BE2C (cell line): ENCODE measurements at regions not wholly inside any gene's neighbourhood (a gene's known extent, or its start where the extent isn't known, plus 50 kb on each side); places are given as distances from the start of the nearest gene placed in this dataset.
A peak's percentile ranks its signal among the peaks of the same experiment; 100 is the strongest.

ENCODE experiments used
- DNase-seq: peaks from one replicate; pipeline ENCODE4 v3.0.0-alpha.2; 2020
- H3K27me3 ChIP-seq: fragments of 250-450 bp; sonication (Bioruptor Pico); 2 replicates; pipeline ENCODE4 v1.5.1; 2020; ENCODE audit warnings: mild to moderate bottlenecking
- H3K36me3 ChIP-seq: fragments of 250-450 bp; sonication (Bioruptor Pico); 2 replicates; pipeline ENCODE4 v1.5.1; 2020; ENCODE audit warnings: mild to moderate bottlenecking
- H3K4me1 ChIP-seq: fragments of 250-450 bp; sonication (Bioruptor Pico); 2 replicates; pipeline ENCODE4 v1.5.1; 2020
- H3K4me3 ChIP-seq: 2 replicates; pipeline ENCODE4 v1.5.1; 2011; ENCODE audit warnings: low read depth, low read length
- H3K9me3 ChIP-seq: fragments of 250-450 bp; sonication (Bioruptor Pico); 2 replicates; pipeline ENCODE4 v1.5.1; 2020
- TF ChIP-seq, protein P1 (sequence below): IDR thresholded peaks from 2 replicates; pipeline ENCODE4 v1.5.1; 2012; ENCODE audit warnings: mild to moderate bottlenecking, low read depth, low read length

- no peaks in the 10 kb centered on the region for H3K9me3 ChIP-seq
- H3K36me3 ChIP-seq = no peaks in the 10 kb centered on the region
- no peaks in the 10 kb centered on the region for H3K4me1 ChIP-seq
- H3K4me3 ChIP-seq = no peak overlapping the region
- H3K27me3 ChIP-seq = no peaks in the 10 kb centered on the region
- no peak for DNase-seq
- TF ChIP-seq, protein P1, sequence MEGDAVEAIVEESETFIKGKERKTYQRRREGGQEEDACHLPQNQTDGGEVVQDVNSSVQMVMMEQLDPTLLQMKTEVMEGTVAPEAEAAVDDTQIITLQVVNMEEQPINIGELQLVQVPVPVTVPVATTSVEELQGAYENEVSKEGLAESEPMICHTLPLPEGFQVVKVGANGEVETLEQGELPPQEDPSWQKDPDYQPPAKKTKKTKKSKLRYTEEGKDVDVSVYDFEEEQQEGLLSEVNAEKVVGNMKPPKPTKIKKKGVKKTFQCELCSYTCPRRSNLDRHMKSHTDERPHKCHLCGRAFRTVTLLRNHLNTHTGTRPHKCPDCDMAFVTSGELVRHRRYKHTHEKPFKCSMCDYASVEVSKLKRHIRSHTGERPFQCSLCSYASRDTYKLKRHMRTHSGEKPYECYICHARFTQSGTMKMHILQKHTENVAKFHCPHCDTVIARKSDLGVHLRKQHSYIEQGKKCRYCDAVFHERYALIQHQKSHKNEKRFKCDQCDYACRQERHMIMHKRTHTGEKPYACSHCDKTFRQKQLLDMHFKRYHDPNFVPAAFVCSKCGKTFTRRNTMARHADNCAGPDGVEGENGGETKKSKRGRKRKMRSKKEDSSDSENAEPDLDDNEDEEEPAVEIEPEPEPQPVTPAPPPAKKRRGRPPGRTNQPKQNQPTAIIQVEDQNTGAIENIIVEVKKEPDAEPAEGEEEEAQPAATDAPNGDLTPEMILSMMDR = no peak
These were observed 92.6 kb upstream of the CERS6 start for GRCh38 chr2:168363347-168364092.

GRCh38 chr2:168365094-168365621 lies 90.9 kb upstream of the CERS6 start:
- H3K36me3 ChIP-seq = no peaks in the 10 kb centered on the region
- H3K9me3 ChIP-seq = no peaks in the 10 kb centered on the region
- H3K27me3 ChIP-seq = no peaks in the 10 kb centered on the region
- no peak for DNase-seq
- no peak overlapping the region for H3K4me3 ChIP-seq
- H3K4me1 ChIP-seq = no peaks in the 10 kb centered on the region
- TF ChIP-seq, protein P1 = no peak

- Histone ChIP-seq H3K27me3 (no peaks in the 10 kb centered on the region), H3K4me1 (no peaks in the 10 kb centered on the region), H3K4me3 (no peak overlapping the region), H3K36me3 (no peaks in the 10 kb centered on the region), H3K9me3 (no peaks in the 10 kb centered on the region)
- TF ChIP-seq, protein P1 = no peak
- no peak for DNase-seq
These were observed 87.0 kb upstream of the CERS6 start for GRCh38 chr2:168369031-168369430.

DNA sequence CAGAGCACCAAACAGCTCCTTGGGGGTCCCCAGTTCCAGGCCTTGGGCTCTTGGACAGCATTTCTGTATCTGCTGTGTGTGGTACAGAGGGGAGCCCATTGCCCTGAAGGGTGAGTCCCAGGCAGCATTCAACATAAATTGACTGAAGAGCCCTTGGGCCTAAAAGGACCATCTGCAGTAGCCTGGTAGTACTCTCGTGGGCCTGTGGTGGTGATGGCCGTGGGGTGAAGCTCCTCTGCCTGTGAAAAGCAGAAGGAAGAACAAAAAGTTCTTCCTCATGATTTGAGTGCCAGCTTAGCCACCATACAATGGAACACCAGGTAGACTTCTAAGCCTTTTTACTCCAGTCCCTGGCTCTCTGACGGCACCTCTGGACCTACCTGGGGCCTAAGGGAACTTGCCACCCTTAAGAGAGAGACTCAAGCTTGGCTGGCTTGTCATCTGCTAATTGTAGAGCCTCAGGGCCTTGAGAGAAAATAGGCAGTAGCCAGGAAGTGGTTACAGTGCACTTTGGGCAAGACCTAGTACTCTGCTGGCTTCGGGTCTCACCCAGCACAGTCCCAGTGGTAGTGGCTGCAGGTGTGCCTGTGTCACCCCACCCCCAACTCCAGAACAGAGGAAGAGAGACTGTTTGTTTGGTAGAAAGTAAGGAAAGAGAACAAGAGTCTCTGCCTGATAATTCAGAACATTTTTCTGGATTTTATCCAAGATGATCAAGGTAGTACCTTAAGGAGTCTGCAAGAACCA lies 84.6 kb upstream of the CERS6 start:
- Histone ChIP-seq H3K9me3 (no peaks in the 10 kb centered on the region), H3K4me3 (no peak overlapping the region), H3K4me1 (no peaks in the 10 kb centered on the region), H3K27me3 (no peaks in the 10 kb centered on the region), H3K36me3 (no peaks in the 10 kb centered on the region)
- no peak for DNase-seq
- TF ChIP-seq, protein P1 = no peak

DNA sequence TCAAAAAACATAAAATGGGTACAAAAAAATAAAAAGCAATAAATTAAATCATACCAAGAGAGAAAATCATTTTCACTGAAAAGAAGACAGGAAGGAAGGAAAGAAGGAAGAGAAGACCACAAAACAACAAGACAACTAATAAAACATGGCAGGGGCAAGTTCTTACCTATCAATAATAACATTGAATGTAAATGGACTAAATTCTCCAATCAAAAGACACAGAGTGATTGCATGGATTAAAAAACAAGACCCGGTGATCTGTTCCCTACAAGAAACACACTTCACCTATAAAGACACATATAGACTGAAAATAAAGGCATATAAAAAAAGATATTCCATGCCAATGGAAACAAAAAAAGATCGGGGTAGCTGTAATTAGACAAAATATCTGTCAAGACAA lies 82.6 kb upstream of the CERS6 start:
- no peaks in the 10 kb centered on the region for H3K36me3 ChIP-seq
- no peaks in the 10 kb centered on the region for H3K4me1 ChIP-seq
- no peak overlapping the region for H3K4me3 ChIP-seq
- H3K9me3 ChIP-seq = no peaks in the 10 kb centered on the region
- TF ChIP-seq, protein P1 = no peak
- H3K27me3 ChIP-seq = no peaks in the 10 kb centered on the region
- DNase-seq = no peak

- H3K9me3 ChIP-seq = no peaks in the 10 kb centered on the region
- no peak for DNase-seq
- no peaks in the 10 kb centered on the region for H3K4me1 ChIP-seq
- TF ChIP-seq, protein P1 = peak; percentile 43
- no peak overlapping the region for H3K4me3 ChIP-seq
- H3K27me3 ChIP-seq = no peaks in the 10 kb centered on the region
- no peaks in the 10 kb centered on the region for H3K36me3 ChIP-seq
These were observed 80.8 kb upstream of the CERS6 start for GRCh38 chr2:168375195-168375798.
